Fibroblast of lung (primary cell): ENCODE measurements at regions not wholly inside any gene's neighbourhood (a gene's known extent, or its start where the extent isn't known, plus 50 kb on each side); places are given as distances from the start of the nearest gene placed in this dataset.

Experiments used
- EZH2 ChIP-seq: IDR thresholded peaks from 2 replicates; pipeline ENCODE4 v1.5.1; 2012; ENCODE audit warnings: low read length, control low read depth, mild to moderate bottlenecking; ENCODE audit errors: missing control alignments
- TF ChIP-seq, protein P1 (sequence below), 2 donors: IDR thresholded peaks in 1 of 2; conservative IDR thresholded peaks in 1 of 2; 1 replicate in 1 of 2; 2 replicates in 1 of 2; pipeline ENCODE4 v1.5.1; 2011 to 2012; ENCODE audit warnings: low read length in 2 of 2, control low read depth in 1 of 2, inconsistent platforms in 1 of 2, low read depth in 1 of 2, mild to moderate bottlenecking in 1 of 2

DNA sequence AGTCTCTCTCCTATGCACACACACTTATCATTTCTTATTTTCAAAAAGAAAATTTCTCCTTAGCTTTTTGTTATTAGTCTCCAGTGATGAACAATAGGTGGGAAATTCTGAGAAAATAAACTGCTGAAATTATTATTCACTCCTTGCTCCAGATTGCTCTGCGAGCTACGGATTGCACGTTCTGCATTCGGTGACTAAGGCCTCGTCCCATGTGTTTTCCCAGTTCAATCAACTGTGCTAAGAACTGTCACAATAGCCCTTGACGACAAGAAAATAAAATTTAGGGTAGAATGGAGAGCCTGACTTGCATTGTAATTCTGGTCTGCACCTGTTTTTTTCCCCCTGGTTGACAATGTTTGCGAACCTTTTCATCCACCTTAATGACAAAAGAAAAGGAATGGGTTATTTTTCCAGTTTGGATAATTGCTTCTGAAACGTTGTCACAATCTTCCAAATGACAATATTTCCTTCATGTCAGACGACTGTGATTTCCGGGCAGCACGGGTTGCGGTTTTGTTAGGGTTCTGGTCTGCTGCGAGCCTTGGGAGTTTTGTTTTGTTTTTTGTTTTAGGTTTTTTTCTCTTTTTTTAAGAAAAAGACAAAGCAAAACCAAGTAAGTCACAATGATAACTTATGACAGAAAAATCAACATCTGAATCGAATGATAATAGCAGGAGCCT, 124.5 kb upstream of the NOCT start:
- TF ChIP-seq, protein P1, sequence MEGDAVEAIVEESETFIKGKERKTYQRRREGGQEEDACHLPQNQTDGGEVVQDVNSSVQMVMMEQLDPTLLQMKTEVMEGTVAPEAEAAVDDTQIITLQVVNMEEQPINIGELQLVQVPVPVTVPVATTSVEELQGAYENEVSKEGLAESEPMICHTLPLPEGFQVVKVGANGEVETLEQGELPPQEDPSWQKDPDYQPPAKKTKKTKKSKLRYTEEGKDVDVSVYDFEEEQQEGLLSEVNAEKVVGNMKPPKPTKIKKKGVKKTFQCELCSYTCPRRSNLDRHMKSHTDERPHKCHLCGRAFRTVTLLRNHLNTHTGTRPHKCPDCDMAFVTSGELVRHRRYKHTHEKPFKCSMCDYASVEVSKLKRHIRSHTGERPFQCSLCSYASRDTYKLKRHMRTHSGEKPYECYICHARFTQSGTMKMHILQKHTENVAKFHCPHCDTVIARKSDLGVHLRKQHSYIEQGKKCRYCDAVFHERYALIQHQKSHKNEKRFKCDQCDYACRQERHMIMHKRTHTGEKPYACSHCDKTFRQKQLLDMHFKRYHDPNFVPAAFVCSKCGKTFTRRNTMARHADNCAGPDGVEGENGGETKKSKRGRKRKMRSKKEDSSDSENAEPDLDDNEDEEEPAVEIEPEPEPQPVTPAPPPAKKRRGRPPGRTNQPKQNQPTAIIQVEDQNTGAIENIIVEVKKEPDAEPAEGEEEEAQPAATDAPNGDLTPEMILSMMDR (conservative IDR thresholded peaks at IDR 0.05 in 1 of 2, IDR thresholded peaks at IDR 0.05 in 1 of 2; ENCODE audit: low read depth in 1 of 2, low read length in 2 of 2) = no peak
- no peak for TF ChIP-seq EZH2
